Hippocampal formation (tissue), 2 donors: ENCODE measurements at regions not wholly inside any gene's neighbourhood (a gene's known extent, or its start where the extent isn't known, plus 50 kb on each side); places are given as distances from the start of the nearest gene placed in this dataset.

ENCODE experiments used
- DNase-seq, 2 donors: peaks; one replicate each; lab custom pipeline; 2025; lab: John Stamatoyannopoulos, UW

GRCh38 chr21:25381936-25382452 is 225.3 kb downstream of the MRPL39 start:
- DNase-seq: no peak

GRCh38 chr21:25375675-25376074 is 231.6 kb downstream of the MRPL39 start:
- no peak for DNase-seq

- DNase-seq: no peak
These were observed 233.9 kb downstream of the MRPL39 start for GRCh38 chr21:25373126-25374082.

GRCh38 chr21:25371841-25372425 is 235.3 kb downstream of the MRPL39 start:
- DNase-seq: no peak

- DNase-seq: no peak
These were observed 237.0 kb downstream of the MRPL39 start for GRCh38 chr21:25370311-25370744.

- DNase-seq: no peak
These were observed 237.6 kb downstream of the MRPL39 start for GRCh38 chr21:25369524-25370300.

GRCh38 chr21:25368531-25368930 is 238.8 kb downstream of the MRPL39 start:
- DNase-seq: no peak

- DNase-seq: no peak
These were observed 241.2 kb downstream of the MRPL39 start for GRCh38 chr21:25366116-25366515.

GRCh38 chr21:25362375-25363267 is 244.7 kb downstream of the MRPL39 start:
- no peak for DNase-seq

GRCh38 chr21:25361765-25362164 is 245.5 kb downstream of the MRPL39 start:
- no peak for DNase-seq

- no peak for DNase-seq
These were observed 246.2 kb downstream of the MRPL39 start for GRCh38 chr21:25361097-25361496.

- DNase-seq: no peak
These were observed 246.7 kb downstream of the MRPL39 start for GRCh38 chr21:25360593-25360992.

- DNase-seq: no peak
These were observed 247.6 kb downstream of the MRPL39 start for GRCh38 chr21:25359724-25360123.

GRCh38 chr21:25350056-25350455 is 257.2 kb downstream of the MRPL39 start:
- DNase-seq: no peak

- no peak for DNase-seq
These were observed 263.3 kb downstream of the MRPL39 start for GRCh38 chr21:25343774-25344545.

- no peak for DNase-seq
These were observed 264.5 kb downstream of the MRPL39 start for GRCh38 chr21:25342816-25343215.

- DNase-seq: no peak
These were observed 265.3 kb downstream of the MRPL39 start for GRCh38 chr21:25341981-25342380.

GRCh38 chr21:25338415-25338814 is 268.9 kb downstream of the MRPL39 start:
- no peak for DNase-seq

GRCh38 chr21:25334046-25334730 is 273.1 kb downstream of the MRPL39 start:
- DNase-seq: no peak

- no peak for DNase-seq
These were observed 276.0 kb downstream of the MRPL39 start for GRCh38 chr21:25331286-25331685.
